Thoracic aorta (tissue), 2 donors: ENCODE measurements at regions not wholly inside any gene's neighbourhood (a gene's known extent, or its start where the extent isn't known, plus 50 kb on each side); places are given as distances from the start of the nearest gene placed in this dataset.

ENCODE experiments used
- ATAC-seq: fragments of 150-250 bp; one replicate; pipeline ENCODE4 v1.8.0; 2017; ENCODE audit warnings: low read depth; ENCODE audit not compliant: insufficient number of reproducible peaks, low FRiP score
- DNase-seq: peaks from one replicate; pipeline ENCODE4 v3.0.0-alpha.2; 2020; ENCODE audit warnings: low spot score
- H3K27ac ChIP-seq, 2 donors: fragments of 200-600 bp; sonication (generic); 1 replicate in 1 of 2; 2 replicates in 1 of 2; pipeline ENCODE4 v1.5.1; 2016; ENCODE audit warnings: mild to moderate bottlenecking in 2 of 2, moderate library complexity in 2 of 2
- H3K27me3 ChIP-seq: fragments of 200-600 bp; sonication (generic); replicated peaks from 2 replicates; pipeline ENCODE4 v1.6.0; 2016; ENCODE audit warnings: mild to moderate bottlenecking; ENCODE audit not compliant: insufficient read depth
- H3K36me3 ChIP-seq: fragments of 200-600 bp; sonication (generic); one replicate; pipeline ENCODE4 v1.5.1; 2016
- H3K4me1 ChIP-seq, 2 donors: fragments of 200-600 bp; sonication (generic); 1 replicate in 1 of 2; 2 replicates in 1 of 2; pipeline versions ENCODE4 v1.5.1 to v1.6.0; 2016; ENCODE audit warnings: low read depth in 2 of 2, mild to moderate bottlenecking in 1 of 2; ENCODE audit not compliant: control insufficient read depth in 1 of 2
- H3K4me3 ChIP-seq: fragments of 200-600 bp; sonication (generic); 2 replicates; pipeline ENCODE4 v1.5.1; 2016; ENCODE audit warnings: mild to moderate bottlenecking
- H3K9me3 ChIP-seq: fragments of 200-600 bp; sonication (generic); 2 replicates; pipeline ENCODE4 v1.5.1; 2016
- TF ChIP-seq, protein P1 (sequence below): fragments of 200-600 bp; sonication (generic); IDR thresholded peaks from one replicate; pipeline ENCODE4 v1.5.1; 2019; ENCODE audit warnings: antibody characterized with exemption

DNA sequence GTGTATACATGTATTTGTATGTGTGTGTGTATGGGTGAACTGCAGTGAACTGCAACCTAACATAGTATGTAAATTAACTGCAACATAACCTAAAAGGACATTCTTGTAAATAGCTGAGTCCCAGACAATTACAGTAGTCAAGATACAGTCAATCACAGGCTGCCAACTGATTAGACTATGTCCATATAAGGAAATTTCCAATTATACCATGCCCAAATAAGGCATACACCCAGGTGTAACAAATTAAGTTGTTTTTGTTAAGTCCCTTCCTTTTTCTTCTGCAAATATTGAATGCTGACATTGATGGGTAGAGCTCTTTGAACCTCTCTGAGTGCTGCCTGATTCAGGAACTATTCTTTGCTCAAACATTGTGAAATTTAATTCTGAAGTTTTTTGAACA is 594.6 kb upstream of the FAM174A start:
- TF ChIP-seq, protein P1, sequence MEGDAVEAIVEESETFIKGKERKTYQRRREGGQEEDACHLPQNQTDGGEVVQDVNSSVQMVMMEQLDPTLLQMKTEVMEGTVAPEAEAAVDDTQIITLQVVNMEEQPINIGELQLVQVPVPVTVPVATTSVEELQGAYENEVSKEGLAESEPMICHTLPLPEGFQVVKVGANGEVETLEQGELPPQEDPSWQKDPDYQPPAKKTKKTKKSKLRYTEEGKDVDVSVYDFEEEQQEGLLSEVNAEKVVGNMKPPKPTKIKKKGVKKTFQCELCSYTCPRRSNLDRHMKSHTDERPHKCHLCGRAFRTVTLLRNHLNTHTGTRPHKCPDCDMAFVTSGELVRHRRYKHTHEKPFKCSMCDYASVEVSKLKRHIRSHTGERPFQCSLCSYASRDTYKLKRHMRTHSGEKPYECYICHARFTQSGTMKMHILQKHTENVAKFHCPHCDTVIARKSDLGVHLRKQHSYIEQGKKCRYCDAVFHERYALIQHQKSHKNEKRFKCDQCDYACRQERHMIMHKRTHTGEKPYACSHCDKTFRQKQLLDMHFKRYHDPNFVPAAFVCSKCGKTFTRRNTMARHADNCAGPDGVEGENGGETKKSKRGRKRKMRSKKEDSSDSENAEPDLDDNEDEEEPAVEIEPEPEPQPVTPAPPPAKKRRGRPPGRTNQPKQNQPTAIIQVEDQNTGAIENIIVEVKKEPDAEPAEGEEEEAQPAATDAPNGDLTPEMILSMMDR = no peak
- H3K27me3 ChIP-seq = no peaks in the 10 kb centered on the region
- H3K27ac ChIP-seq = no peak overlapping the region
- H3K36me3 ChIP-seq = no peaks in the 10 kb centered on the region
- H3K9me3 ChIP-seq = no peaks in the 10 kb centered on the region
- DNase-seq (no peak), ATAC-seq (no peak)
- H3K4me3 ChIP-seq = no peak overlapping the region
- H3K4me1 ChIP-seq = no peaks in the 10 kb centered on the region

GRCh38 chr5:99936911-99937310 is 598.3 kb upstream of the FAM174A start:
- TF ChIP-seq, protein P1 = no peak
- no peak overlapping the region for H3K27ac ChIP-seq
- ATAC-seq (no peak), DNase-seq (no peak)
- H3K4me1 ChIP-seq = no peaks in the 10 kb centered on the region
- H3K36me3 ChIP-seq = no peaks in the 10 kb centered on the region
- no peaks in the 10 kb centered on the region for H3K9me3 ChIP-seq
- H3K27me3 ChIP-seq = no peaks in the 10 kb centered on the region
- H3K4me3 ChIP-seq = no peak overlapping the region

GRCh38 chr5:99929806-99930135 is 605.4 kb upstream of the FAM174A start:
- no peak for ATAC-seq

DNA sequence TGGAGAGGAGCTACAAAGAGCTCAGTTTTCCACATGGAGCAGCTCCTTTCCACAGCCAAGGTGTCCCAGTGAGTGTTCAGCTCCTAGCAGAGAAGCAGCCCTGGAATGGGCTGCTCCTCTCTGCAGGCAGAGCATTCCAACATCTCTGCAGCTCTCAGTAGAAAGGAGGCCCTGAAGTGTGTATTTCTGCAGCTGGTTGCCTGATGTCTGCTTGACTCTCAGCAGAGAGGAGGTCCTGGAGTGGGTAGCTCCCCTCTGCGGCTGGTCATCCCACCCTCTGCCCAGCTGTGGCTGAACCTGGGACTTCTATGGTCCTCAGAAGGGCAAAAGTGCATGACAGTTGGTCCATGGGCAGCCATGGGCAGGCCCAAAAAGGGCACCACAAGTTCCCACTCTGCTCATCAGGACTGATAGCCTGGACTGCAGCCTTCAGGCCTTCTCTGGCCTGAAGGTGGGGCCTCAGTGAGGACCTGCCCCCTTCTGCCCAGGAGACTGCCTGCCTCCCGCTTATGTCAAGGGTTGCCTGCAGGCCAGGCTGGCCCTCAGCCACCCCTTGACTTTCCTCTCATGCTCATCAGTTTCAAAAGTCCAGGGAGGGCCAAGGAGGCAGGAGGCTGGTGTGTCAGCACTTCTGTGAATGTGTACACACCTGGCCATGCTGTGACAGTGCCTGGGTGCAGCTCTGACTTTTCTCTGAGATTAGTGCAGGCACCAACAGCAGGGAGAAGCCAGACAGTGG is 605.9 kb upstream of the FAM174A start:
- H3K9me3 ChIP-seq = no peaks in the 10 kb centered on the region
- no peak overlapping the region for H3K27ac ChIP-seq
- DNase-seq (no peak), ATAC-seq (no peak)
- TF ChIP-seq, protein P1 = no peak
- H3K4me1 ChIP-seq = no peaks in the 10 kb centered on the region
- H3K27me3 ChIP-seq = no peaks in the 10 kb centered on the region
- H3K36me3 ChIP-seq = no peaks in the 10 kb centered on the region
- no peak overlapping the region for H3K4me3 ChIP-seq

More at GRCh38 chr5:99929806-99930135, 605.4 kb upstream of the FAM174A start:
- no peaks in the 10 kb centered on the region for H3K36me3 ChIP-seq
- TF ChIP-seq, protein P1 = no peak
- DNase-seq = no peak
- no peaks in the 10 kb centered on the region for H3K9me3 ChIP-seq
- no peak overlapping the region for H3K4me3 ChIP-seq
- no peak overlapping the region for H3K27ac ChIP-seq
- no peaks in the 10 kb centered on the region for H3K4me1 ChIP-seq
- no peaks in the 10 kb centered on the region for H3K27me3 ChIP-seq

- Histone ChIP-seq H3K27me3 (no peaks in the 10 kb centered on the region), H3K4me1 (no peaks in the 10 kb centered on the region), H3K36me3 (no peaks in the 10 kb centered on the region), H3K4me3 (no peak overlapping the region), H3K9me3 (no peaks in the 10 kb centered on the region), H3K27ac (no peak overlapping the region)
- TF ChIP-seq, protein P1 = no peak
- DNase-seq (no peak), ATAC-seq (no peak)
These were observed 606.7 kb upstream of the FAM174A start for GRCh38 chr5:99928490-99928889.
